B cell (primary cell): ENCODE measurements at regions not wholly inside any gene's neighbourhood (a gene's known extent, or its start where the extent isn't known, plus 50 kb on each side); places are given as distances from the start of the nearest gene placed in this dataset.

Source experiments
- EZH2 ChIP-seq: IDR thresholded peaks from 2 replicates; pipeline ENCODE4 v1.6.1; 2012; ENCODE audit warnings: borderline replicate concordance, low read depth, mild to moderate bottlenecking, moderate library complexity, low read length; ENCODE audit not compliant: insufficient read depth, poor library complexity, severe bottlenecking
- TF ChIP-seq, protein P1 (sequence below): fragments of 200-600 bp; IDR thresholded peaks from one replicate; pipeline ENCODE4 v1.8.0; 2022; ENCODE audit warnings: antibody characterized with exemption, mild to moderate bottlenecking

DNA sequence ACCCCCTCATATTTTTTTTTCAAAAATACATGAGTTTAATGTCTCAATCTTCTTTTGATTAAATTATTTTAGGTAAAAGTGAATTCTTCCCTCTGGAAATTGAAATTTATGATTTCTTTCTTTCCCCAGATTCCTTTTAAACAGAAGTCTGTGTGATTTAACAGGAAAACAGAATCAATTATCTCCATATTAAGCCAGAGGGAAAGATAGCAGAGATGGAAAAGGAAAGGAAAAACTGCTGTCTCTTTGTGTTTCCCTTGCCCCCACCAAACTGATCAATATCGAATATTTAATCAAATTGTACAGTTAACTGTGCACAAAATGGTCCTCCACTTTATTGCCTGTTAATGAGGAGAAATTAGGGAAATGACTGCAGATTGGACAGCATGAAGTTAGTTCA lies 203.5 kb upstream of the NECTIN3 start:
- no peak for TF ChIP-seq EZH2
- TF ChIP-seq, protein P1, sequence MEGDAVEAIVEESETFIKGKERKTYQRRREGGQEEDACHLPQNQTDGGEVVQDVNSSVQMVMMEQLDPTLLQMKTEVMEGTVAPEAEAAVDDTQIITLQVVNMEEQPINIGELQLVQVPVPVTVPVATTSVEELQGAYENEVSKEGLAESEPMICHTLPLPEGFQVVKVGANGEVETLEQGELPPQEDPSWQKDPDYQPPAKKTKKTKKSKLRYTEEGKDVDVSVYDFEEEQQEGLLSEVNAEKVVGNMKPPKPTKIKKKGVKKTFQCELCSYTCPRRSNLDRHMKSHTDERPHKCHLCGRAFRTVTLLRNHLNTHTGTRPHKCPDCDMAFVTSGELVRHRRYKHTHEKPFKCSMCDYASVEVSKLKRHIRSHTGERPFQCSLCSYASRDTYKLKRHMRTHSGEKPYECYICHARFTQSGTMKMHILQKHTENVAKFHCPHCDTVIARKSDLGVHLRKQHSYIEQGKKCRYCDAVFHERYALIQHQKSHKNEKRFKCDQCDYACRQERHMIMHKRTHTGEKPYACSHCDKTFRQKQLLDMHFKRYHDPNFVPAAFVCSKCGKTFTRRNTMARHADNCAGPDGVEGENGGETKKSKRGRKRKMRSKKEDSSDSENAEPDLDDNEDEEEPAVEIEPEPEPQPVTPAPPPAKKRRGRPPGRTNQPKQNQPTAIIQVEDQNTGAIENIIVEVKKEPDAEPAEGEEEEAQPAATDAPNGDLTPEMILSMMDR, result no peak
